ENCODE measurements at regions not wholly inside any gene's neighbourhood (a gene's known extent, or its start where the extent isn't known, plus 50 kb on each side); places are given as distances from the start of the nearest gene placed in this dataset.

DNA sequence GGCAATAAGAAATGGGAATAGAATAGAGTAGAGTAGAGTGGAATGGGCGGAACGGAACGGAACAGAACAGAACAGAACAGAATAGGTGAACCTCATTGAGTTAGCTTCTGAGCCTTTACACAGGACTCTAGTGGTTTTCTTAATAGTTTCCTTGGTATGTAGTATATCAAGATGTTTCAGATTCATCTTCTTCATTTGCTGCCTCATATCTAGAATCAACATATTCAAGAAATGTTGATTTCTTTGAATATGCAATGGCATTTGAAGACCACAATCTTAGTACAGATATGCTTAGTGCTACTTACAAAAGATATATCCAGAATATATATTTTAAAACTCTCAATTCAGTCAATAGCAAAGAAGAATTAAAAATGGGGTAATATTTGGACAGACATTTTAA, 133.8 kb downstream of the TSEN15 start:
- TF ChIP-seq, protein P1, sequence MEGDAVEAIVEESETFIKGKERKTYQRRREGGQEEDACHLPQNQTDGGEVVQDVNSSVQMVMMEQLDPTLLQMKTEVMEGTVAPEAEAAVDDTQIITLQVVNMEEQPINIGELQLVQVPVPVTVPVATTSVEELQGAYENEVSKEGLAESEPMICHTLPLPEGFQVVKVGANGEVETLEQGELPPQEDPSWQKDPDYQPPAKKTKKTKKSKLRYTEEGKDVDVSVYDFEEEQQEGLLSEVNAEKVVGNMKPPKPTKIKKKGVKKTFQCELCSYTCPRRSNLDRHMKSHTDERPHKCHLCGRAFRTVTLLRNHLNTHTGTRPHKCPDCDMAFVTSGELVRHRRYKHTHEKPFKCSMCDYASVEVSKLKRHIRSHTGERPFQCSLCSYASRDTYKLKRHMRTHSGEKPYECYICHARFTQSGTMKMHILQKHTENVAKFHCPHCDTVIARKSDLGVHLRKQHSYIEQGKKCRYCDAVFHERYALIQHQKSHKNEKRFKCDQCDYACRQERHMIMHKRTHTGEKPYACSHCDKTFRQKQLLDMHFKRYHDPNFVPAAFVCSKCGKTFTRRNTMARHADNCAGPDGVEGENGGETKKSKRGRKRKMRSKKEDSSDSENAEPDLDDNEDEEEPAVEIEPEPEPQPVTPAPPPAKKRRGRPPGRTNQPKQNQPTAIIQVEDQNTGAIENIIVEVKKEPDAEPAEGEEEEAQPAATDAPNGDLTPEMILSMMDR (IDR thresholded peaks at IDR 0.05) = no peak

DNA sequence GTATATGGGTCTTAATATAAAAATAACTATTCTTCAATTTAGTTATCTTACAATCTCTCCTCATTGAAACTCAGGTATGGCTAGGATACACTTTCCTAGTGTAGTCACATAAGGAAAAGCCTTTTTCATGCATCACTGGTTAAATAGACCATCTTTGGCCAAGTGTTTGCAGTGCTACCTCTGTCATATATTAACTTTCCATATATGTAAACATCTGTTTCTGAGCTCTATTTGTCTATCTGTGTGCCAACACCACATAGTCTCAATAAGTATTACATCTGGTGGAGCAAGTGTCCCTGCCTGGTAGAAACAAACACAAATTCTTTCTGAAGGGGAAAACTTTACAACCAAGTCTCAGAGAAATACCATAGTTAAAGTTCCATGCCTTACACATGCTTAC, 134.6 kb downstream of the TSEN15 start:
- TF ChIP-seq, protein P1 (IDR thresholded peaks at IDR 0.05) = no peak

GRCh38 chr1:184187097-184187496, 135.6 kb downstream of the TSEN15 start:
- TF ChIP-seq, protein P1 (IDR thresholded peaks at IDR 0.05) = no peak

DNA sequence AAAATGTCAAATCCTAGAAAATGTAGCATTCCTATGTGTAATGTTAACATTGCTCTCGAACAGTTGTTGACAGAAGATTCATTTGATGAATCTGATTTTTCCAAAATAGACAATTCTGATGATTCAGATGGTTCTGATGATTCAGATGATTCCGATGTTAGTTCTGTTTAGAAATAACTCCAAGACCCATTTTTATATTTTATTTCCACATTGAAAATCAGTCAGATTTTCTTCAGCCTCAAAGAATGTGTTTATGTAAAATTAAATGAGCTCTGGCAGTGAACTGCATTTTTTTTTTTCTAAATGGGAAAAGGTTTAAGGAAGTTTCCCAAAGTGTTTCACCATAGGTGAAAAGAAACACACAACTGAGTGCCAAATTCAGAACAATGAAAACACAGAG, 136.5 kb downstream of the TSEN15 start:
- TF ChIP-seq, protein P1 (IDR thresholded peaks at IDR 0.05) = no peak

GRCh38 chr1:184189361-184189760, 137.8 kb downstream of the TSEN15 start:
- TF ChIP-seq, protein P1 (IDR thresholded peaks at IDR 0.05) = no peak

DNA sequence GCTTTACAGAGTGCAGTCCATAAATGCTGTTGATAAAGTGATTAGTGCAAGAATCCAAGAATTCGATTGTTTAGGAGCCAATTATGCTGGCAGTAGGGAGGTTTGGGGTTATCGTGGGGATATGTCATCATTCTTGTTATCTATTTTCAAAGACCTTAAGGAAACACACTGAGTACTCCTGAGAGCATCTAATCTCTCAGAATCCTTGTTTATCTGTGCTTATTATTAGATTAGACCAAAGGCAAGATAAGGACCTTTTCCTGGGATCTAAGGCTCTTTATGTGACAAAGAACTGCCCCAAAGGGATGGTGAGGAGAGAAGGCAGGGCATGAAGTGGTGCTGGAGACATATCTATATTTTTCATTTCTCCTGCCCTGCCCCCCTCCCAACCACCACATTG, 139.1 kb downstream of the TSEN15 start:
- TF ChIP-seq, protein P1 (IDR thresholded peaks at IDR 0.05) = no peak

- TF ChIP-seq, protein P1 (IDR thresholded peaks at IDR 0.05) = no peak
These were observed 139.7 kb downstream of the TSEN15 start for GRCh38 chr1:184191181-184191621.

DNA sequence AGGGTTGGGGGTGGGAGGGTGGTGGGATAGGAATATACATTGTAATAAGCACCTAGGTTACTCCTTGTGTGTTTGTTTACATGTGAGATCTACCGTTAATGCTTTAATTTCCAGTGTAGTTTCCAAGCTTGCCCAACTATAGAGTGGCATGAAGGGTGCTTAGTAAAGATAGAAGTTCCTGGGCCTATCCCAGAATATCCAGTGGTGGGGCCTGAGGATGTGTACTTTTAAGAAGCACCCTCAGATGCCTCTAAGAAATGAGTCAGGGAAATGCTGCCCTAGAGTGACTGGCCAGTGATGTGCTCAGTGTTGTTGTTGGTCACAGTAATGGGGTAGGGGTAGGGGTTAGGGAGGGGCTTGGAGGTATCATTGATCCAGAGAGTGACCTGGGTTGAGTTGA, 141.3 kb downstream of the TSEN15 start:
- TF ChIP-seq, protein P1 (IDR thresholded peaks at IDR 0.05) = no peak
